ENCODE measurements at regions not wholly inside any gene's neighbourhood (a gene's known extent, or its start where the extent isn't known, plus 50 kb on each side); places are given as distances from the start of the nearest gene placed in this dataset.

GRCh38 chr18:73577365-73577764 lies 570.3 kb downstream of the FBXO15 start:
- TF ChIP-seq, protein P1, sequence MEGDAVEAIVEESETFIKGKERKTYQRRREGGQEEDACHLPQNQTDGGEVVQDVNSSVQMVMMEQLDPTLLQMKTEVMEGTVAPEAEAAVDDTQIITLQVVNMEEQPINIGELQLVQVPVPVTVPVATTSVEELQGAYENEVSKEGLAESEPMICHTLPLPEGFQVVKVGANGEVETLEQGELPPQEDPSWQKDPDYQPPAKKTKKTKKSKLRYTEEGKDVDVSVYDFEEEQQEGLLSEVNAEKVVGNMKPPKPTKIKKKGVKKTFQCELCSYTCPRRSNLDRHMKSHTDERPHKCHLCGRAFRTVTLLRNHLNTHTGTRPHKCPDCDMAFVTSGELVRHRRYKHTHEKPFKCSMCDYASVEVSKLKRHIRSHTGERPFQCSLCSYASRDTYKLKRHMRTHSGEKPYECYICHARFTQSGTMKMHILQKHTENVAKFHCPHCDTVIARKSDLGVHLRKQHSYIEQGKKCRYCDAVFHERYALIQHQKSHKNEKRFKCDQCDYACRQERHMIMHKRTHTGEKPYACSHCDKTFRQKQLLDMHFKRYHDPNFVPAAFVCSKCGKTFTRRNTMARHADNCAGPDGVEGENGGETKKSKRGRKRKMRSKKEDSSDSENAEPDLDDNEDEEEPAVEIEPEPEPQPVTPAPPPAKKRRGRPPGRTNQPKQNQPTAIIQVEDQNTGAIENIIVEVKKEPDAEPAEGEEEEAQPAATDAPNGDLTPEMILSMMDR (conservative IDR thresholded peaks at IDR 0.05): no peak
- TF ChIP-seq ZFX (IDR thresholded peaks at IDR 0.05): no peak

Data from C4-2B (cell line).